Thyroid gland (tissue), 4 donors: ENCODE measurements at regions not wholly inside any gene's neighbourhood (a gene's known extent, or its start where the extent isn't known, plus 50 kb on each side); places are given as distances from the start of the nearest gene placed in this dataset.

Source experiments
- CTCF ChIP-seq, 6 experiments: fragments of 200-600 bp in 3 of 6; fragments of 450-650 bp in 3 of 6; sonication (generic) in 3 of 6; IDR thresholded peaks; one replicate each; pipeline ENCODE4 v1.5.1; 2016 to 2019; ENCODE audit warnings: antibody characterized with exemption in 6 of 6, mild to moderate bottlenecking in 2 of 6, inconsistent platforms in 1 of 6, moderate library complexity in 1 of 6
- POLR2A ChIP-seq, 2 donors: fragments of 450-650 bp; IDR thresholded peaks; one replicate each; pipeline ENCODE4 v1.6.1; 2017; ENCODE audit warnings: antibody characterized with exemption in 2 of 2, mild to moderate bottlenecking in 2 of 2, moderate library complexity in 1 of 2

- TF ChIP-seq CTCF (IDR thresholded peaks at IDR 0.05) (no peak), POLR2A (IDR thresholded peaks at IDR 0.05) (no peak)
Measured at GRCh38 chr10:16030562-16030961, 170.3 kb upstream of the MINDY3 start.
